HG03196 (cell line): ENCODE measurements at regions not wholly inside any gene's neighbourhood (a gene's known extent, or its start where the extent isn't known, plus 50 kb on each side); places are given as distances from the start of the nearest gene placed in this dataset.

ENCODE experiments used
- ATAC-seq: cut with Tn5 transposase; IDR thresholded peaks from one replicate; pipeline ENCODE4 v1.9.1; 2021; ENCODE audit not compliant: unreplicated experiment

DNA sequence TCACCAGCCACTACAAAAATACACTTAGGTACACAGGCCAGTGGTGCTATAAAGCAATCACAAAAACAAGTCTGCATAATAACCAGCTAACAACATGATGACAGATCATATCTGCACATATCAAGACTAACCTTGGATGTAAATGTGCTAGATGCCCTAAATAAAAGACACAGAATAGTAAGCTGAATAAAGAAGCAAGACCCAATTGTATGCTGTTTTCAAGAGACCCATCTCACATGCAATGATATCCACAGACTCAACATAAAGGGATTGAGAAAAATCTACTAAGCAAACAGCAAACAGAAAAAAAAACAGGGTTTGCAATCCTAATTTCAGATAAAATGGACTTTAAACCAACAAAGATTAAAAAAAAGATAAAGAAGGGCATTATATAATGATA lies 505.4 kb upstream of the FZD8 start:
- ATAC-seq = no peak

DNA sequence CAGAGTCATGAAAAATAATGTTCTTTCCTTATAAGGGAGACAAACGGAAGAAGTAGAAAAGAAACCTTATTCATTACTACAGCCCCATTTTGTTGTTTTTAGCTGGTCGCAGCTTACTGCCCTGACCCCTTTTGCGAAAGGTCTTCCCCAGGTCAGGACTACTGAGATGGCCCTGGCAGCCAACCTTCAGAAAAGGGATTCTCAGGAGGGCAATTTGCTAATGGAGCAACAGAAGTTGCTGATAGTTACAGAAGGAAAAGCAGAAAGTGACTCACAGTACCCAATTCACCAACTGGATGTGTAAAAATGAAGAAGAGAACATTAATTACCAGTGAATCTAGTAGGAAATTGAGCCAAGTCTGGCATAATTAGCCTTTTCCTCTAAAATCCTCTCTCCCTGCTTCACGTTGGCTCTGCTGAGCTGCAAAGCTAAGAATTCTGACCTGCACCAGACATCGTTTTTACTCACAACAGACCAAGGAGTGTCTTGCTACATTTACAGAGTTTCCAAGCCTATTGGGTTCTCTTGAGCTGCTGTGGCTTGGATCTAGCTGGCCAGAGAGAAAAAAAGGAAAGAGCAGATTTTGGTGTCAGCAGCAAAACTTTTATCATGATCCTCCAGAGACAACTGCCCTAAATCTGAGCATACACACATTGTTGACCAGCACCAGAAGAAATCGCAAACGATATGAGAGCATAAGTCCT lies 499.9 kb upstream of the FZD8 start:
- ATAC-seq = no peak

DNA sequence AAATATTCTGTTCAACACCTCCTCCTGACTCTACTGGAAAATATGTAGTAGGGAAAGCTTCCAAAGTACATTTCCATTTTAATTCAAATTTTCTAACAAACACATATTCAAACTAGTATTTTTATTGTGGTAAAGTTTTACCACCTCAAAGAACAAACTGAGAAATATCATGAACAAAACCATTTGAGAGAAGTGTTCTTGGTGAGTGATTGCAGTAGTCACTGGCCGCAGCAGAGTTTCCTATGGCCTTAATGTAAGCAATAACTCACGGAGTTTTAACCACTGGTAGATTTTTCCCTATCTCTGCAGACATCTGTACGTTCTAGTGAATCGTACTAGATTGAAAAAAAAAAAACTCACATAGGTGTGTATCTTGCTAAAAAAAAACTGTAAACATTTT lies 487.0 kb upstream of the FZD8 start:
- no peak for ATAC-seq

DNA sequence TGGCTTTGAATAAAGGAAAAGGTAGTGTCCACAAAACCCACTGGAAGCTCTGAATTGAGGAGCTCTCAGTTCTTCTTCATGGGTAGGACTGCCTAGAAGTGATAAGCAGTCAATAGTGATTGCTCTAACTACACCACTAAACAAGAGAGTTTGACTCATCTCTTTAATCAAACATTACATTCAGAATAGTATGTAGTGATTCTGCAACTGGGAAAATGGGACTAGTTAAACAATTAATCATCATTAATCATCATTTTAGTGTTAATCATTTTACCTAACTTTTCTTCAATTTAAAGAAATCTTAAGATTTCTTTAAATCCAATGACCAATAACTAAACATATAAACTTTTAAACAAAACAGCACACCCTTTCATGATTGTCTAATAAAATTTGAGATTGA lies 484.0 kb upstream of the FZD8 start:
- ATAC-seq = no peak

DNA sequence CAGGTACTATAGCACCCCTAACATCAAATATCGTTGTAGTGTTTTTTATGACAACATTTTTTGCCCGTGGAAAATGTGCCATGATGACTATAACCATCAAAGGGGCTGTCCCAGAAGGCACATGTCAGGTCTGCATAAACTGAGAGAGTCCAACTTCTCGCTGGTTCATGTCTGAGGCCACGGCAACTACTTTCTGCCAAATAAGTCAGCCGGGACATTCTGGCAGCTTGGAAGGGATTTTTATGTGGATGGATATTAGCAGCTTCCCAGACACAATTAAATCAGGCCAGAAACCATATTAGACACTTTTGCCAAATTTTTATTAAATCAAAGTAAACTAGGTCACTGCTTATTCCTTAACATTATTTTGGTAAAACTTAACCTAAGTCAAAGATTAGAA lies 477.4 kb upstream of the FZD8 start:
- ATAC-seq = no peak

DNA sequence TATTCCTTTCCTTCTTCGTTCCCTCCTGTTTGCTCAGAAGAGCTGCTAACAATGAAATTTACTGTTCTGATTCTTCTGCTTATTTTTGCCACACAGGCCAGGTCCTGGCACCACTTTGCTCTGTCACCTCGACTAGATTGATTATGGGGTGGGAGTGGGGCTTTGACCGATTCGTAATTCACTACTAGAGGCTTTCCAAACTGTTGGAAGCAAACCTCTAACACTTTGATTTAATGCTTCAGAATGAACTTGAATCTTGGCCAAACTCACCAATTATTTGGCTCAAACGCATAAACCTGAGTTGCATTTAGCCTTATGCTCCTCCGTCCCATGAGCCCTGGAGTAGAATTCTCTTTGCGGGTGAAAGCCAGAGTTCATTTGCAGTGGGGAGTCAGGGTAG lies 476.2 kb upstream of the FZD8 start:
- no peak for ATAC-seq

DNA sequence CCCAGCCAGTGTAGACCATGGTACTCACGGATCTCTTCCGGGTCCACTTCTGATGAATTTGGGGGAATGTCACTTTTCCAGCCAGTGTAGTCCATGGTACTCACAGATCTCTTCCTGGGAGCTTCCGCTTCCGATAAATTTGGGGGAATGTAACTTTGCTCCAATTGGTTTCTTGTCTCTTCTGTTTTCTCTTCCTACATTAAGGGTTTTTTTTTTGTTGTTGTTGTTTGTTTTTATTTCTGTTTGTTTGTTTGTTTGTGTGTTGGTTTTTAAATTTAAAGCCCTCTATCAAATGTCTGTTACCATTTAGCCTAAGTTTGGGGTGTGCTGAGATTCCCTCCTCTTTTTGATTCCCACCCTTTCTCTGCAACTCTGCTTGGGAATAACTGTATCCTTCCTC lies 475.8 kb upstream of the FZD8 start:
- no peak for ATAC-seq

DNA sequence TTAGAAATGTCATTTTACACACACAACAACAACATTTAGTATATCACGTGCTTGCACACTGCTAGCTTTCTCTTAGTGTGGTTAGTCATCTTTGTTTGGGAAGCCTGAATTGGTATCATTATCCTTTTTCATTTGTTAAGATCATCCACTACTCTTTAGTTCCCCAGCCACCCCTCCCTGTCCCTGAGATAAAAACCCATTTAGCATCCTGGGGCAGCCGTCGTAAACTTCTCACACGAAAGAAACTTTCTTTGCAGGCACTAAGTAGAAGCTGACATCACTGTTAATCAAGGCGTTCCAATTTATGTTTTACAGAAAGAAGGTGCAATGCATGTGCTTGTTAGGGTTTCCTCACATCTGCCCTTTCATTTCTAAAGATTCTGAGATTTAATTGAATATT lies 475.1 kb upstream of the FZD8 start:
- no peak for ATAC-seq

DNA sequence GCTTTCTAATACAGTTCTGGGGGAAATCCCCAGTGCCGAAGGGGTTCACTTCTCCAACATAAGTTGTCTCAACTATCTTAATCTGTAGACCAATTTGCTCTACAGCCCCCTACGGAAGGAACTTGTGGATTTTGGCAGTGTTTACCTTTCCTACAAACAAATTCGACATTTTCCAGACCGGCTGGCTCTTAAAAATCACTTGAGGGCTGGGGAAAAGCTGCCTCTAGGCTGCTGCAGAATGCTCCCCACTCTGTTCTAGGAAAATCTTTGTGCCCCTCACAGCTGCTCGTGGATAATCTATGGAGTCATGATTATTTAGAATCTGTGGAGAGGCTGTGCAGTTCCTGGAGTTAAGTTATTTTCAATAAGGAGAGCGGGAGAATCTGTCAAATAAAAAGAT lies 474.6 kb upstream of the FZD8 start:
- no peak for ATAC-seq

DNA sequence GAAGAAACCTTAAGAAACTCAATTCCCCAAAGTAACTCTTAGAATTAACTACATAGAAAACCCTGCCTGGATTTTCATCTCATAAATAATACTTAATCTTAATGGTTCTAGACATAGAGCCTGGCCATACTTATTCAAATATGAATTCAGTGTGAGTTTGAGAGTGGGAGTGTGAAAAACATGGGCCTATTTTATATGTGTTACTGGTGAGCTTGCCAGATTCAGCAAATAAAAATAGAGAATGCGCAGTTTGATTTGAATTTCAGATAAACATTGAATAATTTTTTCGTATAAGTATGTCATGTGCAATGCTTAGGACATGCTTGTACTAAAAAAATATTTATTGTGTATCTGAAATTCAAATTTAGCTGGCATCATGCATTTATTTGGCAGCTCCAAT lies 473.9 kb upstream of the FZD8 start:
- ATAC-seq = no peak

DNA sequence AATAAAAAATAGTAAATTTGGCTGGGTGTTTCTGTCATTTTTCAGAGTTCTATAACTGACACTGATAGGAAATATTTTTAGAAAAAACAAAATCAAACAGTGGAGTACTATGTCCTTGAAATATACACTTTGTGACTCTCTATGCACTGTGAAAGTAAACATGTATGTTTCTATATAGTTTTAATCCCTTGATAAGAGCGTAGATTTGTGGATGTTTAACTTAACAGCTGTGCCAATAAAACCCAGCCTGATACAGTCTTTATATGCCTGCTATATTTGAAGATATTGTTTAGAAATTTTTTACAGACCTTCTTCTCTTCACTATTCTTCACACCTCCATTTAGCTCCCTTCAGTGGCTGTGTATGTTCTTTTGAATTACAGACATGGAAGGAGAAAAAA lies 473.3 kb upstream of the FZD8 start:
- ATAC-seq = no peak

DNA sequence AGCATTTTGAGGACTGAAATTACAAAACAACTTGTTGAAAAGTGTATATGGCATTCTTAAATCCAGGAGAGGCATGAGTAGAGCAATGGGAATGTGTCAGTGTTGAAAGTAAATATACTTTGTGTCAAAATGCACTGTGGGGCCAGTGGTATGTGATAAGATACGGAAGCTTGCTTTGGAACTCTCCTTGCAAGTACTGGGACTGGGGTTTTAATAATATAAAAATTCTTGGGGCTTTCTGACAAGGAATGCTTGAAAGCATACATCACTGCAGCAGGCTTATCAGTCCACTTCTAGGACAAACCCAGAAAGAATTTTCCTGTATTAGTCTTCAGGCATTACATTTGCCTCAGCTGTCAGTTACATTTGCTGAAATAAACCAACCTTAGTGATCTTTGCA lies 472.8 kb upstream of the FZD8 start:
- no peak for ATAC-seq

DNA sequence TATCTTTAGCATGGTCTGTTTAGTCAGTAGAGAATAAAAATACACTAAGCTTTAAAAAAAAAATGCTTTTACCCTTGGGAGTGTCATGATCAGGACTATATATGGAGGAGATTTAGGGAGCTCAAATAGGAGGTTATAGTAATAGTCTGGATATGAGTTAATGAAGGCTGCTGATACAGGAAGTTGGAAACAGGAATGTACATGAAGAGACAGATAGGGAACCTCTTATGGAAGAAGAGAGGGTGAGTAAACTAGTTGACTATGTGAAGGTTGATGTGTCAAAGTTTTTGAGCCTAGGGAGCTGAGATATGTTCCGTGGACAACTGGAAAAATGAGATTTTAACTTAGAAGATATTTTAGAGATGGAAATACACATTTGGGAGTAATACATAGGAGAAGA lies 472.0 kb upstream of the FZD8 start:
- no peak for ATAC-seq

DNA sequence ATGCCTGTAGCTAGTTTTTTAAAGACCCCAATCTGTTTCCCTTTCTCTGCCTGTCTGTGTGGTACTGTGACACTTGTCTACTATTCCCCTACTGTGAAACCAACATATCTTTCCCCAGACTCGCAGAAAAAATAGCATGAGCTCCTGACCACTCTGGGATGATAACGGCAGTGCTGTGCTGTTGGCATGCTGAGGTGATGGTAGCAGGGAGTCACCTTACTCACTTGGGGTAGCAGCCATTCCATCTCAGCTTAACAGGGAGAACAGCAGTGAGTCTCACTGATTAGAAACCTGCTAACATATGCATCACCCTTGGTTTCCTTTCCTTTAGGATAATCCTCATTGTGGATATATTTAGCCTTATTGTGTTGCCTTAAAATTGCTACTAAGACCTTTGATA lies 469.6 kb upstream of the FZD8 start:
- no peak for ATAC-seq

DNA sequence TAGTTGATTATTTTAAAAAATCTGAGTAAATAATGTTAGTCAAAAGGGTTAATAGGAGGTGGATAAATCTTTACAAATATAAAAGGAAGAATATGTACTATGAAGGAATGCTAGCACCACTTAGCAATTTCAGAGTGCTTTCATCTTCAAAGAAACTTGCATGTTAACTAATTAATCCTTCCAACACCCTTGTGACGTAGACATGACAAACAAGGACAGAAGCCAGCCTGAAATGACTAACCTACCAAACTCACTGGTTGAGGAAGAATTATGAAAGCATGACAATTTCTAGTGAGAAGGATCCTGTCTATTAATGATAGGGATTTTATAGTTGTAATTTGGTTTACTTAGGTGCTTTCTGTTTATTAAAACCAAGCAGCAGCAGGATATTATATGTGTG lies 468.0 kb upstream of the FZD8 start:
- no peak for ATAC-seq

DNA sequence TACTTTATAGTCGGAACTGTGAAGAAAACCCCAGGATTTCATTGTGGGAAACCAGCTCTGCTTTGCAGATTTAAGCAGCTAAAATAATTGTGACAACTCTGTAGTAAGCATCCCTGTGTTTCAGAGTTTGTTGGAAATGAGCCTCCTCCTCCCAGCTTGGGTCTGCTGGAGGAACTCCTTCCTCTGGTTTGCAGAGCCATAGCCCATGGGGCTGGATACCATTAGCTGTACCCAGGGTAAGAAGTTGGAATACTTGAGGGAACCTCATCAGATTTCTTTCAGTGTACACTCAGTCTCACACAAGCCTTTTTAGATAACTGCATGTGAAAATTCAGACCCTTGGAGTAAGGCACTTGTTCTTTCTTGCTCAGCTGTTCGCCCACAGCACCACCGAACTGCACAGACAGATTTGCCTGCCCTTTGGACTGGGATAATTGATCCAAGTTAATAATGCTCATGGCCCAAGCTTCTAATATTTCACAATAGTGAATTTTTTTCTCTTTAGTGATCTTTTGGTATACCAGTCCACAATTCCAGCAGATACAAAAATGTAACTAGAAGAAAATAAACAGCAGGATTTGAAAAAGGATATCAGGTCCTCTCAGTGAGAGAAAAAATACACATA lies 467.4 kb upstream of the FZD8 start:
- ATAC-seq = no peak

DNA sequence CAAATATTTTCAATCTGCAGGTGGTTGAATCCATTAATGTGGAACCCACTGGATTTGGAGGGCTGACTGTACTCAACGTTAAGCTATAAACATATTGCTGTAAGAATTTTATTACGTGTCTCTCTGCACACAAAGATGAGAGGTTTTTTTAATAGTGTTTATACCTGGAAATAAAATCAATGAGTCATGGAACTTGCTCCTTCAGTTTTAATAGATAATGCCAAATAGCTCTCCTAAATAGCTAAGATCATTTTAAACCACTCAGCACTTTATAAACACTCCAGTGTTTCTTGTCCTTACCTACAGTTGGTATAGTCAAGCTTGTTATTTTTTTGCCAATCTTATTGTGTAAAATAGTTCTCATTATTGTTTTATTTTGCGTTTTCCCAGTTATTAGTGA lies 455.6 kb upstream of the FZD8 start:
- ATAC-seq = no peak

DNA sequence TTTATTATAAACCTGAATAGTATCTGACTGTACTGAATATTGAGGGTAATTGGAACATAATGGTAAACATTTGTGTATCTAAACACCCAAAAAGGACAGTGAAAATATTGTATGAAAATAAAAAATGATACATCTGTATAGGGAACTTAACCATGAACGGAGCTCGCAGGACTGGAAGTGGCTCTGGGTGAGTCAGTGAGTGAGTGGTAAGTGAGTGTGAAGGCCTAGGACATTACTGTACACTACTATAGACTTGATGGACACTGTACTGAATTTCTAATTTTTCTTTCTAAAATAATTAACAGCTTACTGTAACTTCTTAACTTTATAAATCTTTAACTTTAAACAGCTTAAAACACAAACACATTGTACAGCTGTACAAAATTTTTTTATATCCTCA lies 454.5 kb upstream of the FZD8 start:
- ATAC-seq = no peak

DNA sequence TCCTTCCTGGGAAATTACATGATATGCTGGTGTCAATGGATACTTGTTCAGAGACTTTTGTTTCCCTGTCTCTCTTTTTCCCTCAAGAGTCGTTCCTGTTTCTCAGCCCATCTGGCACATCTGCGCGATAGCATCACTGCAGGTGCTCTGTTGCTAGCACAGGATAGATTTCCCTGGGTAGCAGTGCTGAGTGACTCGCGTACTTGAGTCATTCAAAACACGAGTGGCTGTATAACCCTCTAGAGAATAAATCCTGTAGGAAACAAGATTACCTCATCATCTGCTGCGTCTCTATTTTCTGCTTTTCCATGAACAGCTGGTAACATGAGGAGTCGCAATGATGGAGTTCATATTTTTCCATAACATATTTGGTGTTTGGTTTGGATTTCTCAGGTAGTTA lies 452.0 kb upstream of the FZD8 start:
- no peak for ATAC-seq

DNA sequence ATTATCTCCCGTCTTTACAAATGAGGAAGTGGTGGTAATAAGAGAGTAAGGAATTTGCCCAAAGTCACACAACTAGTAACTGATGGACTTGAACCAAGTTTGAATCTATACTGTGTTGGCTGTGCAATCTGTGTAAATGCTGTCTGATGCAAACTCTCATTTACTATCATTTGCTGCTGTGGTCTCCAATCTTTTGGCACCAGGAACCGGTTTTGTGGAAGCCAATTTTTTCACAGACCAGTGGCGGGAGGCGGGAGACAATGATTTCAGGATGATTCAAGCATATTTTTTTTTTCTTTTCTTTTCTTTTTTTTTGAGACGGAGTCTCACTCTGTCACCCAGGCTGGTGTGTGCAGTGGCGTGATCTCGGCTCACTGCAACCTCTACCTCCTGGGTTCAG lies 450.0 kb upstream of the FZD8 start:
- ATAC-seq = no peak

DNA sequence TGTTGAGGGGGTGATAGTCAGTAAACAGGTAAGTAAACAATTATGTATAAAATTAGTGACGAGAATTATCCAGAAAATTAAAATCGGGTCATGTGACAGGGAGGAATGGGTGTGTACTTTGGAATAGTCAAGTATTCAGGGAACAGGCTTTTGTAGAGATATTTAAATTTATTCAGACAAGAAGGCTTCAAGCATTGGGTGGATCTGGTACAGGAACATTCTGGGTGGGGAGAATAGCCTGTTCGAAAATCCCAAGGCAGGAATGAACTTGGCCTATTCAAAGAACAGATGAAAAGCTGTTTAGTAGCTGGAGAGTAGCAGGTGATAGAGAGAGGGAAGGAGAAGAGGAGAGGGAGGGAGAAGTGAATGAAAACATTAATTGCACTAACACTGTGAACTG lies 448.9 kb upstream of the FZD8 start:
- no peak for ATAC-seq

DNA sequence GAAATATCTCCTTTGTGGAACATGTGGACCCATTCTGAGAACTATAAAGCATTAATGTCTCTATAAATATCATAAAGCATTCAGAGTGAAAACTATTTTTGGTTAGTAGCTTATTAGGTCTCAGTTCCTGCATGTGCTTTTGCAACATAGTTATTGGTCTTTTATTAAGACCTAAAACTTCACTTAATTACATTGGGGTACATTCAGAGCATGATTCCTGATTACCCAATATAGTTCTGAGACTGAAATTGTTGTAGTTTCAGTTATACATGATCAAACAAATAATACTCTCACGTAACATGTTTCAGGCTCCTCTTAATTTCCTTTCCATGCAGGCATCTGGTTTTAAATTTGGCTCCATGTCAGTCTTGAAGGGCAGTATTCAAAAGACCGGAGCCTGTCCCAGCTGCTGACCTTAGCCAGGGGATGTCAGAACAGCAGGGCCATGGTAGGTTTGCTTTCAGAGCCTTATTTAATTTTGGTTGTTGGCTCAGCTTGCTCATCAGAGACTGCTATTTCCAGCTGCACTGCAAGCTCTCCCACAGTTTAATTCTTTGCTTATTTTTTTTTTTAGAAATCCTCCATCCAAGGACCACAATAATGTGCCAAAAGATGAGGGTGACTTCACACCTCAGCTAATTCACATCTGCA lies 447.8 kb upstream of the FZD8 start:
- ATAC-seq = no peak
